ENCODE measurements at regions not wholly inside any gene's neighbourhood (a gene's known extent, or its start where the extent isn't known, plus 50 kb on each side); places are given as distances from the start of the nearest gene placed in this dataset.
"Not testable (repeated sequence)": the region's sequence is repeated elsewhere in the genome, so short reads cannot be mapped to it uniquely, and the experiment has no call there.

- no peak overlapping the region for H3K4me3 ChIP-seq (ENCODE audit: low read depth, poor library complexity, severe bottlenecking)
- intact Hi-C loops (cut with DNase I; ENCODE audit: low total_unique reads): no loop called here
- no peak for DNase-seq (ENCODE audit: low spot score in 2 of 2)
- TF ChIP-seq CTCF (IDR thresholded peaks at IDR 0.05) (no peak), POLR2A (IDR thresholded peaks at IDR 0.05) (no peak)
These were observed 164.8 kb upstream of the JUN start for GRCh38 chr1:58948671-58949070.

- intact Hi-C loops (cut with DNase I; ENCODE audit: low total_unique reads): no loop called here
- 89 to 91% methylated on average over 3 of the region's 3 CpGs for WGBS, 2 donors
- no peak for TF ChIP-seq CTCF (IDR thresholded peaks at IDR 0.05)
- no peak for TF ChIP-seq POLR2A (IDR thresholded peaks at IDR 0.05)
These were observed 165.8 kb upstream of the JUN start for GRCh38 chr1:58949551-58950220.

GRCh38 chr1:58950897-58951296, 167.1 kb upstream of the JUN start:
- H3K4me3 ChIP-seq (ENCODE audit: low read depth, poor library complexity, severe bottlenecking): no peak overlapping the region
- TF ChIP-seq CTCF (IDR thresholded peaks at IDR 0.05) (no peak), POLR2A (IDR thresholded peaks at IDR 0.05) (no peak)
- DNase-seq (ENCODE audit: low spot score in 2 of 2): no peak
- intact Hi-C loops (cut with DNase I; ENCODE audit: low total_unique reads): no loop called here
- WGBS, 2 donors: 94 to 95% methylated on average over 7 of the region's 7 CpGs

More at GRCh38 chr1:58949551-58950220, 165.8 kb upstream of the JUN start:
- DNase-seq (ENCODE audit: low spot score in 2 of 2): no peak
- no peak overlapping the region for H3K4me3 ChIP-seq (ENCODE audit: low read depth, poor library complexity, severe bottlenecking)

- H3K4me3 ChIP-seq (ENCODE audit: low read depth, poor library complexity, severe bottlenecking); intact Hi-C loops (cut with DNase I; ENCODE audit: low total_unique reads): not testable (repeated sequence)
- WGBS, 2 donors: 100% methylated on average over 1 of the region's 1 CpG
These were observed 170.1 kb upstream of the JUN start for GRCh38 chr1:58953951-58954350.

GRCh38 chr1:58963287-58963686, 179.4 kb upstream of the JUN start:
- DNase-seq (ENCODE audit: low spot score in 2 of 2); intact Hi-C loops (cut with DNase I; ENCODE audit: low total_unique reads); H3K4me3 ChIP-seq (ENCODE audit: low read depth, poor library complexity, severe bottlenecking): not testable (repeated sequence)
- WGBS, 2 donors: 81 to 82% methylated on average over 2 of the region's 2 CpGs

More at GRCh38 chr1:58953951-58954350, 170.1 kb upstream of the JUN start:
- not testable (repeated sequence) for DNase-seq (ENCODE audit: low spot score in 2 of 2)

- intact Hi-C loops (cut with DNase I; ENCODE audit: low total_unique reads): no loop called here
- no peak overlapping the region for H3K4me3 ChIP-seq (ENCODE audit: low read depth, poor library complexity, severe bottlenecking)
- no peak for DNase-seq (ENCODE audit: low spot score in 2 of 2)
- 41 to 46% methylated on average over 2 of the region's 2 CpGs for WGBS, 2 donors
- no peak for TF ChIP-seq POLR2A (IDR thresholded peaks at IDR 0.05)
- no peak for TF ChIP-seq CTCF (IDR thresholded peaks at IDR 0.05)
These were observed 180.6 kb upstream of the JUN start for GRCh38 chr1:58964428-58964827.

- TF ChIP-seq CTCF (IDR thresholded peaks at IDR 0.05): no peak
- no peak for TF ChIP-seq POLR2A (IDR thresholded peaks at IDR 0.05)
- WGBS, 2 donors: 73 to 87% methylated on average over 1 of the region's 1 CpG
- intact Hi-C loops (cut with DNase I; ENCODE audit: low total_unique reads): no loop called here
- no peak overlapping the region for H3K4me3 ChIP-seq (ENCODE audit: low read depth, poor library complexity, severe bottlenecking)
- DNase-seq (ENCODE audit: low spot score in 2 of 2): no peak
These were observed 181.0 kb upstream of the JUN start for GRCh38 chr1:58964880-58965279.

Data from lower leg skin (tissue), 4 donors.